Skeletal muscle satellite cell (primary cell): ENCODE measurements at regions not wholly inside any gene's neighbourhood (a gene's known extent, or its start where the extent isn't known, plus 50 kb on each side); places are given as distances from the start of the nearest gene placed in this dataset.

Experiments used
- H3K27me3 ChIP-seq: 2 replicates; pipeline ENCODE4 v1.7.0; 2013; ENCODE audit warnings: low read length; ENCODE audit not compliant: control insufficient read depth, insufficient read depth
- H3K36me3 ChIP-seq: 2 replicates; pipeline ENCODE4 v1.7.0; 2013; ENCODE audit warnings: mild to moderate bottlenecking, control low read depth, low read length; ENCODE audit not compliant: insufficient read depth
- H3K4me1 ChIP-seq: 2 replicates; pipeline ENCODE4 v1.7.0; 2013; ENCODE audit warnings: low read length; ENCODE audit not compliant: control insufficient read depth, insufficient read depth
- H3K4me2 ChIP-seq: 2 replicates; pipeline ENCODE4 v1.7.0; 2013; ENCODE audit warnings: mild to moderate bottlenecking, low read length
- H3K4me3 ChIP-seq: 2 replicates; pipeline ENCODE4 v1.7.0; 2013; ENCODE audit warnings: low read length
- H3K9ac ChIP-seq: 2 replicates; pipeline ENCODE4 v1.7.0; 2013; ENCODE audit warnings: mild to moderate bottlenecking, low read depth, low read length, moderate library complexity
- H3K9me3 ChIP-seq: replicated peaks from 2 replicates; pipeline ENCODE4 v1.7.0; 2013; ENCODE audit warnings: mild to moderate bottlenecking, control low read depth, low read length

DNA sequence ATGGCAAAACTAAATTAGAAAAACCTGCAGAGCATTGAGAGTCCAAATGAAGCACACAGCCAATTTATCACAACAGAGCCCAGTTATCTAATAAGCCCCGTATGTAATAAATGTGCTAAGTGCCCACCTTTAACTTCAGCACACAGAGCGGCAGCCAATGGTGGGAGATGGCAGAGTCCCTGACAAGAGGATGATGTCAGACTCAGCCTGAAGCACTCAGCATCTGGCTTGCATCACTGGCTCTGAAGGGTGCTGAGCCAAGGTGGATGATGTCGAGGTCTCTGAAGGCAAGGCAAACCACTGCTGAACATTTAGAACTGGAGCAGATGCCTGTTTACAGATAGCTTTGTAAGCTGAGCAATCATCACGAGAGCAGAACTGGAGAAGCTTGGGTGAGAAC is 118.3 kb downstream of the NUF2 start:
- Histone ChIP-seq H3K9ac (no peak overlapping the region), H3K9me3 (no peaks in the 10 kb centered on the region), H3K4me2 (no peak overlapping the region), H3K36me3 (no peaks in the 10 kb centered on the region), H3K4me3 (no peak overlapping the region), H3K27me3 (peaks cover 9% of the 10 kb centered on the region), H3K4me1 (no peaks in the 10 kb centered on the region)

- no peak overlapping the region for H3K9ac ChIP-seq
- no peak overlapping the region for H3K4me3 ChIP-seq
- H3K27me3 ChIP-seq = peaks cover 9% of the 10 kb centered on the region
- no peaks in the 10 kb centered on the region for H3K4me1 ChIP-seq
- no peaks in the 10 kb centered on the region for H3K9me3 ChIP-seq
- no peak overlapping the region for H3K4me2 ChIP-seq
- no peaks in the 10 kb centered on the region for H3K36me3 ChIP-seq
These were observed 120.6 kb downstream of the NUF2 start for GRCh38 chr1:163442231-163442879.

DNA sequence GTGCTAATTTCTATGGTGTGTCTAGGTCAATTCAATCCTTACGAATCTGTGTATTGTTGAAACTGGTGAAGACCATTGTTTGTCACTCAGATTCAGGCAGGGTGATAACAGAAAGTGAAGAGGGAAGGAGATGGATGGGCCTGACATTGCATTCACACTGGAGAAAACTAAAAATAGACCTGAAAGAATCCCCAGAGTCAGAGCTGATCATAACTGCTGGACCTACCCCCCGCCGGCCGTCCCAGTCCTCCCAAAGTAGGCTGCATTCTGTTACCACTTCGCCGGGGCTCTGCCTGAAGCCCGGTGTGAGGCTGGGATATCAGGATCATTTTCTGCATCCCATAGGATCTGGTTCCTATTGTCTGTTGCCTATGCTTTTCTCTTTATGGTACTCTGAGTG is 121.1 kb downstream of the NUF2 start:
- Histone ChIP-seq H3K9me3 (no peaks in the 10 kb centered on the region), H3K4me3 (no peak overlapping the region), H3K4me2 (no peak overlapping the region), H3K9ac (no peak overlapping the region), H3K27me3 (peaks cover 9% of the 10 kb centered on the region), H3K4me1 (no peaks in the 10 kb centered on the region), H3K36me3 (no peaks in the 10 kb centered on the region)

DNA sequence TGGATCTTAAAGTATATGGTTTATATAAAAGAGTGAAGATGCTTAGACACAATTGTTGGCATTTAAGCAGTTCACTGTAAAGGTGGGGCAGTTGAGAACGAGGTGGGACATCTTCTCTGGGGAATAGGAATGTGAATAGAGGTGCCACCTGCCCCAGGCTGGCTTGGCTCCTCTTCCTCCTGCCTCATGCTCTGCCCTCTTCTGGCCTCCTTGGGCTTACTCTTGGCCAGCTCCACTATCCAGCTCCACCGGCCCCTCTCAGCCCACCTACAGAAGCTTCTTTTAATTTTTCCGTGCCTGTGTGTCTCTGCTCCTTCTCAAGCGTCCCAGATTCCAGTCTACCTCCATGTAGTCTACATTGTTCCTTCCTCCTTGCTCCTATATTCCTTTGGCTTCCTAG is 122.1 kb downstream of the NUF2 start:
- peaks cover 9% of the 10 kb centered on the region for H3K27me3 ChIP-seq
- no peaks in the 10 kb centered on the region for H3K4me1 ChIP-seq
- no peak overlapping the region for H3K4me3 ChIP-seq
- no peak overlapping the region for H3K9ac ChIP-seq
- no peaks in the 10 kb centered on the region for H3K36me3 ChIP-seq
- no peak overlapping the region for H3K4me2 ChIP-seq
- no peaks in the 10 kb centered on the region for H3K9me3 ChIP-seq

DNA sequence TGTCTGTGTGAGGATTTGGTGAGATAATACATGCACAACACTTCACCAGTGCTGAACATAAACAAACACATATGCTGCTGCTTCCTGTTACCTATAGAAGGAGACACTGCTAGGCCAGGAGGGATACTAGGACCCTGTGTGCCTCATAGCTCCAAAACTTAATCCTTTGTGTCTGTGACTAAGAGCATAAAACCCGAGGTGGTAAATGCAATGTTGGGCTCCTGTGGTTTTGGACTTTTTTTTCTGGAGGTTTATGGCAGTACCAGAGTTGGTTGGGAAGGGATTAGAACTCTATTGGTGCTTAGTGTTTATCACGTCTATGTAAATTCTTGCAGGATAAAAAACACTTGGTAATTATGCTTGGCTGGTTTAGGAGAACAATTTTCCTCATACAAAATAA is 122.9 kb downstream of the NUF2 start:
- Histone ChIP-seq H3K9me3 (no peaks in the 10 kb centered on the region), H3K4me2 (no peak overlapping the region), H3K27me3 (peaks cover 9% of the 10 kb centered on the region), H3K36me3 (no peaks in the 10 kb centered on the region), H3K4me3 (no peak overlapping the region), H3K9ac (no peak overlapping the region), H3K4me1 (no peaks in the 10 kb centered on the region)

- no peaks in the 10 kb centered on the region for H3K36me3 ChIP-seq
These were observed 129.2 kb downstream of the NUF2 start for GRCh38 chr1:163450986-163451385.

DNA sequence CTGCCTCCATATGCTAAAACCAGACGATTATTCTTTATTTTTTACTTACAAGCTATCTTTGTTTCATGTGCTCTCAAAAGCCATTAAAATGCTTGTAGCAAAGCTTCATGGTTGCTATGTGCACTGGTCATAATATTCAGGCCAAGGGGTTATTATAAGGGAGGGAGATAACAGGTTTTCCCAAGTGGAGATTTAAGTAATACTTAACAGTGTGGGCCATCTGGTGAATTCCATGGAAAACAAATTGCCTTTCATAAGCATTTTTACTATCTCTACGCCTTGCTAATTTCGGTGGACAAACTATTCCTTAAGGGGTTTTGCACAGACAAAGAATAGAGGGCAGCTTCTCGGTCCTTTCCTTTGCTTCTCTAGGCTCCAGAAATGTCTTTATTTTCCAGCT is 137.8 kb downstream of the NUF2 start:
- H3K9me3 ChIP-seq = no peaks in the 10 kb centered on the region
- no peaks in the 10 kb centered on the region for H3K4me1 ChIP-seq
- no peak overlapping the region for H3K4me3 ChIP-seq
- H3K27me3 ChIP-seq = peaks cover 6% of the 10 kb centered on the region
- H3K9ac ChIP-seq = no peak overlapping the region
- H3K4me2 ChIP-seq = no peak overlapping the region
- no peaks in the 10 kb centered on the region for H3K36me3 ChIP-seq

More at GRCh38 chr1:163450986-163451385, 129.2 kb downstream of the NUF2 start:
- no peak overlapping the region for H3K4me2 ChIP-seq
- no peaks in the 10 kb centered on the region for H3K9me3 ChIP-seq
- no peak overlapping the region for H3K9ac ChIP-seq
- H3K4me1 ChIP-seq = no peaks in the 10 kb centered on the region
- no peak overlapping the region for H3K4me3 ChIP-seq
- H3K27me3 ChIP-seq = peaks cover 3% of the 10 kb centered on the region

DNA sequence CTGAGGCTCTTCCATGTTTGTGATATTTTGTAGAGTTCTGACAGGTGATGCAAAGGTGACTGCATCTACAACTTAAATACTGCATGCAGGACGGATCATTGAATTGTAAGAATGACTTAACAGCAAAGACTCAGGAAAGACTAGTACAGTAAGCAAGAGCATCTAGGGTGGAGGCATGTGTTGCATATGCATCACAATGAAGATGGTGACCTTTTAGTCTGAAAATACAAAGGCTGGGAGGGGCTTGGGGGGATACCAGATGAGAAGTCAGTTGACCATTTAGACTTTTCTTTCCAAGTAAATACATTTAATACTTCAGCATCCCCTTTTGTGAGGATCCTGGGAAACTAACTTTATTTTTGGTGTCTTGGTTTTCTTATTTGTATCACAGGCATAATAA is 145.5 kb downstream of the NUF2 start:
- Histone ChIP-seq H3K36me3 (no peaks in the 10 kb centered on the region), H3K9ac (no peak overlapping the region), H3K27me3 (no peaks in the 10 kb centered on the region), H3K4me3 (no peak overlapping the region), H3K4me2 (no peak overlapping the region), H3K9me3 (no peaks in the 10 kb centered on the region), H3K4me1 (no peaks in the 10 kb centered on the region)

DNA sequence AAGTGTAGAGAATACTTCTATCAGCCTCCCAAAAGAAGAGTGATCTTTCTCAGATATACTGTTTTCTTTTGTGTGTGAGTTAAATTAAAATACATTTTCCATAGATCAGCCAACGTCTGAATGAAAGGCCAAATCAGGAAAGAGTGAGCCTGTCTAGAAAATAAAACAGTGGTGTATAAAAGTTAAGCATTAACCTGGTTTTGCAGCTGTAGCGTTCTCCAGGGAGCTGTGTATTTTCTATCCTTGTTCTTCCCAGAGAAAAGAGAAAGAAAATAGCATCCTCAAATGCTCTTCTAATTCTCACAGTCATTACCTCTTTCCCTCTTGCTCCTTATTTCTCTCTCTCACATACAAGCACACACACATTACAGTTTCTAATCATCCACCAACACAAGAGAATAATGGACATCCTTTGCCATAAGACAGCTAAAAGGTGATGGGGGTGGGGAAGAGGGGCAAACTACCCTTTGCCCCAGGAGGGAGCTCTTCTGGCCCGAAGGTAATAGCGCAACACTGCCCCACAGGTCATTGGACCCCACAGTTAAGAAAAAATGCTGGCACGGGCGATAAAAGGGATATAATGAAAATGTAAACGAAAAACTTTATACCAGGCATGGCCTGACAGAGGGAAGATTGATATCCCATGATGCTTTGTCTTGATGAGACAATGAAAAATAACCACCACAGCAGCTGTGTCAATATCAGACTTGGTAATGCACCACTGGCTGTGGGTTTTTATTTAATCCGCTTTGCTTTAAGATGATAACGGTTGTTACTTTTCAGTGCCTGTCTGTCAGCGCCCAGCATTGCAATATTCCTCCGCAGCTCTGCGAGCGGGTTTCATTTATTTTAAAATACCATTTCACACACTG is 150.3 kb downstream of the NUF2 start:
- Histone ChIP-seq H3K27me3 (no peaks in the 10 kb centered on the region), H3K4me3 (no peak overlapping the region), H3K4me2 (no peak overlapping the region), H3K9ac (no peak overlapping the region), H3K4me1 (no peaks in the 10 kb centered on the region), H3K9me3 (no peaks in the 10 kb centered on the region), H3K36me3 (no peaks in the 10 kb centered on the region)

DNA sequence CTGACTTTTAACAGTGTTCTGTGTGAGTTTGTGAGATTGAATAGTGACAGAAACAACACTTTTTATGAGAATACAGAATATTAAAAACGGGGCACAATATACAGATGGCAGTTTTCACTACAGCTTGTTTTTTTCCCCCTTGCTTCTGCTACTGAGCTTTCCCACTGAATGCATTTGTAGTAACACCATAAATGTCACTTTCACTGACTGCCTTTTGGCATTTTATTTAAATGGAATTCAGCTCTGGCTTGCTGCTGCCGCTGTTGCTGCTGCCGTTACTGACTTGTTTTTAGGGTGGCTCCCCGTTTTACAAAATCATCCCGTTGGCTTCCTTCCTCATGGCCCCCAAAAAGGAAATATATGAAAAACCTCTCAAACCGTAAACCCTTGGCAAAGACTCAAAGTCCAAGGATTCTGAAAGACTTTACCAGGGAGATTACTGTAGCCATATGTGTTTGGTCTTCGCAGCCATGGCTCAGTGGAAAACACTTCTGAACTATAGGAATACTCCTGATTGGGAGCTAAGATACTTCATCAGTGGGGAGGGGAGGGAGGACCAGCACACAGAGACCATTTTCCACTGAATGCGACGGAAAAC is 151.0 kb downstream of the NUF2 start:
- H3K27me3 ChIP-seq = peaks cover 3% of the 10 kb centered on the region
- no peaks in the 10 kb centered on the region for H3K9me3 ChIP-seq
- H3K4me3 ChIP-seq = no peak overlapping the region
- H3K4me1 ChIP-seq = no peaks in the 10 kb centered on the region
- no peak overlapping the region for H3K9ac ChIP-seq
- no peaks in the 10 kb centered on the region for H3K36me3 ChIP-seq
- H3K4me2 ChIP-seq = no peak overlapping the region

DNA sequence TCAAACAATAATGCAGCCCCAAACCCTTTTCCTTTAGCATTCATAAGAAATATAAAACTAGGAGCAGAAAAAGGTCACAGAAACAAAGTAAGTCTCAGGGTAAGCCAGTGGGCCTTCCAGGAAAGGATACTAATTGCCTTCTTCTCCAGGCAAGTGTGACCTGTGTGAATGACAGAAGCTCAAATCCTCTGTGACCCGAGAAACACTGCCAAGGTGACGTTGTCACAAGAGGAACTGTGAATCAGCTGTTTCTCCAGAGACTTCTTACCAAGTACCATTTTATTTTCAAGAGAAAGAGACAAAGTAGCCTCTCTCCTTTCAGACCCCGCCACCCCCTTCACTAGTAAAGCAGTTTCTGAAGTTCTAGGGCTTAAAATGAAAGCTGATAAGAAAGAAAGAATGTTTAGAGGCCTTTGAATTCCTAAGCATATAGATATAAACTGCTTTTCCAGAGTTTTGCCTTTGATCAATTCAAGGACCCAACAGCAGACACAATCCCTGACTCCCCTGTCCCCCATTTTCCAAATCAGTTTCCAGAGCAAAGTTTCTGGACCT is 155.6 kb downstream of the NUF2 start:
- Histone ChIP-seq H3K27me3 (peaks cover 3% of the 10 kb centered on the region), H3K4me3 (no peak overlapping the region), H3K36me3 (no peaks in the 10 kb centered on the region), H3K9ac (no peak overlapping the region), H3K9me3 (no peaks in the 10 kb centered on the region), H3K4me1 (no peaks in the 10 kb centered on the region), H3K4me2 (no peak overlapping the region)
